GM12891 (cell line): ENCODE measurements at regions not wholly inside any gene's neighbourhood (a gene's known extent, or its start where the extent isn't known, plus 50 kb on each side); places are given as distances from the start of the nearest gene placed in this dataset.
"Not testable (repeated sequence)": the region's sequence is repeated elsewhere in the genome, so short reads cannot be mapped to it uniquely, and the experiment has no call there.

Experiments used
- DNase-seq: peaks from one replicate; pipeline ENCODE4 v3.0.0; 2011; ENCODE audit warnings: low spot score; ENCODE audit not compliant: insufficient read length
- FAIRE-seq: peaks from 2 replicates; lab custom pipeline; 2011; peaks lifted over from hg19 to GRCh38; lab: Jason Lieb, UNC
- PAX5 ChIP-seq: IDR thresholded peaks from 2 replicates; pipeline ENCODE4 v1.6.1; 2011; ENCODE audit warnings: low read length, moderate library complexity, mild to moderate bottlenecking; ENCODE audit not compliant: insufficient read depth, severe bottlenecking
- POLR2A ChIP-seq: IDR thresholded peaks from 2 replicates; pipeline ENCODE4 v1.6.1; 2011; ENCODE audit warnings: low read depth, low read length, control low read depth
- POLR2AphosphoS5 ChIP-seq: IDR thresholded peaks from 2 replicates; pipeline ENCODE4 v1.6.1; 2011; ENCODE audit warnings: low read depth, low read length, control low read depth
- POU2F2 ChIP-seq: IDR thresholded peaks from 2 replicates; pipeline ENCODE4 v1.6.1; 2011; ENCODE audit warnings: low read depth, mild to moderate bottlenecking, control low read depth, low read length, moderate library complexity
- SPI1 ChIP-seq: IDR thresholded peaks from 2 replicates; pipeline ENCODE4 v1.6.1; 2011; ENCODE audit warnings: low read depth, low read length, control low read depth
- TAF1 ChIP-seq: IDR thresholded peaks from 2 replicates; pipeline ENCODE4 v1.6.1; 2011; ENCODE audit warnings: low read depth, low read length, control low read depth

DNA sequence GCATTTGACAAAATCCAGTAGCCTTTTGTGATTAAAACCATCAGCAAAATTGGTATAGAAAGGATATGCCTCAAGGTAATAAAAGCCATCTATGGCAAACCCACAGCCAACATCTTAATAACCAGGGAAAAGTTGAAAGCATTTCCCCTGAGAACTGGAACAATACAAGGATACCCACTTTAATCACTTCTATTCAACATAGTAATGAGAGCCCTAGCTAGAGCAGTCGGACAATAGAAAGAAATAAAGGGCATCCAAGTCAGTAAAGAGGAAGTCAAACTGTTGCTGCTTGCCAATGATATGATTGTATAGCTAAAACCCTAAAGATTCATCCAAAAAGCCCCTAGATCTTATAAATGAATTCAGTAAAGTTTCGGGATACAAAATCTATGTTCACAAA, 1510.3 kb downstream of the PCDH9 start:
- TF ChIP-seq POLR2AphosphoS5, result no peak
- no peak for TF ChIP-seq POU2F2
- no peak for TF ChIP-seq TAF1
- no peak for FAIRE-seq
- no peak for DNase-seq

DNA sequence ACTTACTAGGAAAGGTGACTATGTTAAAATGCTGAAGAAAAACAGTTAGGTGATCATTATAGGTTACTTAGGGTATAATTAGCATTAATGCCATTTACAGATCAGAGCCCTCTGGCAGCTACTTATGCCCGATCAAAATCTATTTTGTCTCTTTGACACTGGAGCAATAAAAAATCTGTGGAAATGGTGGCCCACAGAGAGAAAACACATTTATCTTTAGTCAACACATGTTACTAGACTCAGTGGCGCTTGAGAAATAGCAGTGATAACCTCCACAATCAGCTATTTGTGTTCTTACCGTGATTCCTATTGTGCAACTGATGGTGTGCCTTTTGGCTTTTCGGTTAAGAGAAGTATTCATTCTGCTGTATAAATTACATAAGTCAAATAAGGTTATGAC, 1519.6 kb downstream of the PCDH9 start:
- TF ChIP-seq POLR2AphosphoS5 (no peak), SPI1 (no peak), POU2F2 (no peak), TAF1 (no peak), PAX5 (no peak), POLR2A (no peak)
- DNase-seq, result no peak
- FAIRE-seq, result no peak

- TF ChIP-seq POU2F2, result no peak
- TF ChIP-seq POLR2AphosphoS5, result no peak
- no peak for TF ChIP-seq SPI1
- no peak for TF ChIP-seq TAF1
- TF ChIP-seq POLR2A, result no peak
- no peak for TF ChIP-seq PAX5
- no peak for FAIRE-seq
Measured at GRCh38 chr13:65697843-65698242, 1532.3 kb downstream of the PCDH9 start.

GRCh38 chr13:65679240-65679639, 1550.9 kb downstream of the PCDH9 start:
- FAIRE-seq, result no peak
- no peak for TF ChIP-seq PAX5
- TF ChIP-seq POLR2AphosphoS5, result no peak
- TF ChIP-seq POLR2A, result no peak
- TF ChIP-seq TAF1, result no peak
- TF ChIP-seq POU2F2, result no peak
- TF ChIP-seq SPI1, result no peak

More at GRCh38 chr13:65697843-65698242, 1532.3 kb downstream of the PCDH9 start:
- DNase-seq, result no peak

DNA sequence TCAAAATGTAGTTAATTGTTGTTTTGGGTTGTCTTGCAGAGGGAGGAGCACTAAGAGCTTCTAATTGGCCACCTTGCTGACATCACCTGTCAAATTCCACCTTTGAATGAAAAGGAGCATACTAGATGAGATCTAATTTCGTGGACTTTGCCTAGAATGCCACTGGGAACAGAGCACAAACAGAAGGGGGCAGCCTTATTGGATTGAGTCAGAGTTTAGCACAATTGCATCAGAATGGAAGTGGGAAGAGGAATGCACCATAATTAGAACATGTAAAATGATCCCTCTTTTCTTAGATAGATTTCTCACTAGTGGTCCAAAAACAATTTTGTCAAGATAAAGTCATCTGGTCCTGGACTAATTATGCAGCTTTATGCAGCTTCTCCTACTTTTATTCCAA, 1552.2 kb downstream of the PCDH9 start:
- FAIRE-seq, result no peak
- no peak for DNase-seq
- TF ChIP-seq POU2F2, result no peak
- no peak for TF ChIP-seq SPI1

More at GRCh38 chr13:65679240-65679639, 1550.9 kb downstream of the PCDH9 start:
- DNase-seq, result no peak

DNA sequence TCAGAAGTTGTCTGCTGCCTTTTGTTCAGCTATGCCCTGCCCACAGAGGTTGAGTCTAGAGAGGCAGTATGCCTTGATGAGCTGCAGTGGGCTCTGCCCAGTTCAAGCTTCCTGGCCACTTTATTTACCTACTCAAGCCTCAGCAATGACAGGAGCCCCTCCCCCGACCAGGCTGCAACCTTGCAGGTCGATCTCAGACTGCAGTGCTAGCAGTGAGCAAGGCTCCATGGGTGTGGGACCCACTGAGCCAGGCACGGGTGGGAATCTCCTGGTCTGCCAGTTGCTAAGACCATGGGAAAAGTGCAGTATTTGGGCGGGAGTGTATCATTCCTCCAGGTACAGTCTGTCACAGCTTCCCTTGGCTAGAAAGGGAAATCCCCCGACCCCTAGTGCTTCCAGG, 1554.8 kb downstream of the PCDH9 start:
- DNase-seq, FAIRE-seq: not testable (repeated sequence)

DNA sequence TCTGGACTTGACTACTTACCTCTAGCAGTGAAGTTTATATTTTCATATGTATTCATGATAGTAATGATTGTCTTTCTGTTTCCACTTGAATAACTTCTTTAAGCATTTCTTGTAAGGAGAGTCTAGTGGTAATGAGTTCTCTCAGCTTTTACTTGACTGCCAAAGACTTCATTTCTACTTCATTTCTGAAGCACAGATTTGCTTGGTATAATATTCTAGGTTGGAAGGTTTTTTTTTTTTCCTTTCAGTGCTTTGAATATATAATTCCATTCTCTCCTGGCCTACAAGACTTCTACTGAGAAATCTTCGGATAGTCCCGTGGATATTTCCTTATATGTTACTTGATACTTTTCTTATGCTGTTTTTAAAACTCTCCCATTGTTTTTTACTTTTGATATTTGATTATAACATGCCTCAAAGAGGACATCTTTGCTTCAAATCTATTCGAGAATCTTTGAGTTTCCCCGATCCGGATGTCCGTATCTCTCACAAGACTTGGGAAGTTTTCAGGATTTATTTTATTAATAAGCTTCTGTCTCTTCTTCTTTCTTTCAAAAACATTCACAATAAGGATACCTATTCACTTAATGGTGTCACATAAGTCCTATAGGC, 1560.0 kb downstream of the PCDH9 start:
- no peak for TF ChIP-seq TAF1
- no peak for TF ChIP-seq POLR2AphosphoS5
- no peak for TF ChIP-seq POLR2A
- no peak for TF ChIP-seq POU2F2
- no peak for TF ChIP-seq SPI1
- TF ChIP-seq PAX5, result no peak
- no peak for FAIRE-seq

GRCh38 chr13:65660731-65661130, 1569.4 kb downstream of the PCDH9 start:
- no peak for TF ChIP-seq SPI1
- no peak for TF ChIP-seq PAX5
- TF ChIP-seq TAF1, result no peak
- TF ChIP-seq POLR2AphosphoS5, result no peak
- no peak for TF ChIP-seq POLR2A
- TF ChIP-seq POU2F2, result no peak
- FAIRE-seq (no peak), DNase-seq (no peak)

More for the DNA sequence above, 1560.0 kb downstream of the PCDH9 start:
- no peak for DNase-seq

GRCh38 chr13:65656740-65657329, 1573.3 kb downstream of the PCDH9 start:
- FAIRE-seq (no peak), DNase-seq (no peak)
- TF ChIP-seq TAF1 (no peak), POU2F2 (no peak), SPI1 (no peak), POLR2AphosphoS5 (no peak), PAX5 (no peak), POLR2A (no peak)

DNA sequence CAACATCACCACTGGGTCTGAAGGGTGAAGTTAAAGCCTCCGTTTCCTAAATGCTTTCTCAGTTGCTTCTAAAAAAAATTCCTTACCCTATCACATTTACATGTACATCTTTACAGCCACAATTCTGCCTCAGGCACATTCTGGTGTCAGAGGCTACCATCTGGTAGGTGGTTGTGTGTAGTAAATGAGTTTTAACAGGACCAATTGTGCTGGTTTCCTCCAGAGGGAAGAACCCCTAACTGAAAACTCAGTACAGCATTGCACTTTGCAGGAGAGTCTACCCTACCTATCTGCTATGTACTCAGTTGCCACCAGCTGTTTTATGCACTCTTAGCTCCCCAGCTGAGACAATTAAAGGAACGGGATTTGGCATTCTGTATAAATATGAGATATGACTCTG, 1576.5 kb downstream of the PCDH9 start:
- TF ChIP-seq POLR2AphosphoS5, result no peak
- TF ChIP-seq POU2F2, result no peak
- no peak for TF ChIP-seq POLR2A
- no peak for TF ChIP-seq TAF1
- no peak for TF ChIP-seq SPI1
- no peak for TF ChIP-seq PAX5
- FAIRE-seq (no peak), DNase-seq (no peak)
